Mesenchymal stem cell (in vitro differentiated cells and primary cell): ENCODE measurements at regions not wholly inside any gene's neighbourhood (a gene's known extent, or its start where the extent isn't known, plus 50 kb on each side); places are given as distances from the start of the nearest gene placed in this dataset.
"Not testable (repeated sequence)": the region's sequence is repeated elsewhere in the genome, so short reads cannot be mapped to it uniquely, and the experiment has no call there.

ENCODE experiments used
- DNase-seq: peaks from one replicate; pipeline ENCODE4 v3.0.0-alpha.2; 2013
- H2AFZ ChIP-seq: one replicate; pipeline ENCODE4 v1.6.1; 2013; ENCODE audit warnings: low read depth, mild to moderate bottlenecking, control low read depth, inconsistent platforms, low read length, moderate library complexity
- H2AK5ac ChIP-seq: 2 replicates; pipeline ENCODE4 v1.6.1; 2013; ENCODE audit warnings: low read length, moderate library complexity, mild to moderate bottlenecking, inconsistent platforms; ENCODE audit not compliant: severe bottlenecking
- H2BK120ac ChIP-seq: one replicate; pipeline ENCODE4 v1.6.1; 2013; ENCODE audit warnings: low read depth, mild to moderate bottlenecking, inconsistent platforms, low read length, moderate library complexity
- H2BK12ac ChIP-seq, 2 experiments: one replicate each; pipeline ENCODE4 v1.6.1; 2013; ENCODE audit warnings: inconsistent platforms in 2 of 2, low read length in 2 of 2, mild to moderate bottlenecking in 2 of 2, moderate library complexity in 2 of 2, control low read depth in 1 of 2
- H2BK15ac ChIP-seq: one replicate; pipeline ENCODE4 v1.6.1; 2013; ENCODE audit warnings: mild to moderate bottlenecking, low read depth, inconsistent platforms; ENCODE audit not compliant: poor library complexity, severe bottlenecking
- H2BK5ac ChIP-seq: 2 replicates; pipeline ENCODE4 v1.6.1; 2013; ENCODE audit warnings: low read depth, mild to moderate bottlenecking, low read length, control low read depth, inconsistent platforms; ENCODE audit not compliant: poor library complexity, severe bottlenecking
- H3K14ac ChIP-seq, 2 experiments: one replicate each; pipeline ENCODE4 v1.6.1; 2013; ENCODE audit warnings: inconsistent platforms in 2 of 2, low read length in 2 of 2, control low read depth in 1 of 2, mild to moderate bottlenecking in 1 of 2, moderate library complexity in 1 of 2
- H3K18ac ChIP-seq, 2 experiments: one replicate each; pipeline ENCODE4 v1.6.1; 2013; ENCODE audit warnings: inconsistent platforms in 2 of 2, low read length in 2 of 2, control low read depth in 1 of 2, low read depth in 1 of 2, mild to moderate bottlenecking in 1 of 2
- H3K23ac ChIP-seq, 2 experiments: one replicate each; pipeline ENCODE4 v1.6.1; 2013; ENCODE audit warnings: inconsistent platforms in 2 of 2, low read length in 2 of 2, mild to moderate bottlenecking in 2 of 2, moderate library complexity in 2 of 2, control low read depth in 1 of 2
- H3K27ac ChIP-seq: 2 replicates; pipeline ENCODE4 v1.5.1; 2013; ENCODE audit warnings: mild to moderate bottlenecking, moderate library complexity, low read length, control low read depth, inconsistent platforms; ENCODE audit not compliant: poor library complexity, severe bottlenecking
- H3K27me3 ChIP-seq, 2 experiments: 2 replicates each; pipeline versions ENCODE4 v1.6.1 to v1.7.0; 2013; ENCODE audit warnings: low read length in 2 of 2, mild to moderate bottlenecking in 2 of 2, moderate library complexity in 2 of 2, control low read depth in 1 of 2, inconsistent platforms in 1 of 2; ENCODE audit not compliant: control insufficient read depth in 1 of 2, insufficient read depth in 1 of 2
- H3K36me3 ChIP-seq, 2 experiments: 2 replicates each; pipeline versions ENCODE4 v1.6.1 to v1.7.0; 2013; ENCODE audit warnings: low read length in 2 of 2, control low read depth in 1 of 2, inconsistent platforms in 1 of 2, low read depth in 1 of 2, mild to moderate bottlenecking in 1 of 2; ENCODE audit not compliant: insufficient read depth in 2 of 2, control insufficient read depth in 1 of 2
- H3K4ac ChIP-seq, 2 experiments: one replicate each; pipeline ENCODE4 v1.6.1; 2013; ENCODE audit warnings: inconsistent platforms in 2 of 2, low read length in 2 of 2, mild to moderate bottlenecking in 2 of 2, moderate library complexity in 2 of 2, control low read depth in 1 of 2, low read depth in 1 of 2
- H3K4me1 ChIP-seq: 2 replicates; pipeline ENCODE4 v1.6.1; 2013; ENCODE audit warnings: low read depth, low read length, control low read depth; ENCODE audit not compliant: control insufficient read depth, insufficient read depth
- H3K4me2 ChIP-seq: 2 replicates; pipeline ENCODE4 v1.6.1; 2013; ENCODE audit warnings: low read length, mild to moderate bottlenecking, inconsistent platforms; ENCODE audit not compliant: poor library complexity, severe bottlenecking
- H3K4me3 ChIP-seq, 2 experiments: 2 replicates each; pipeline versions ENCODE4 v1.5.1 to v1.7.0; 2013; ENCODE audit warnings: low read length in 2 of 2, mild to moderate bottlenecking in 2 of 2, control low read depth in 1 of 2, low read depth in 1 of 2; ENCODE audit not compliant: insufficient read depth in 1 of 2
- H3K79me1 ChIP-seq: replicated peaks from 2 replicates; pipeline ENCODE4 v1.6.1; 2013; ENCODE audit warnings: mild to moderate bottlenecking, control low read depth, low read length, inconsistent platforms; ENCODE audit not compliant: poor library complexity, severe bottlenecking
- H3K9ac ChIP-seq: 2 replicates; pipeline ENCODE4 v1.7.0; 2013; ENCODE audit warnings: mild to moderate bottlenecking, low read length, moderate library complexity
- H3K9me3 ChIP-seq: 2 replicates; pipeline ENCODE4 v1.7.0; 2013; ENCODE audit warnings: mild to moderate bottlenecking, low read length; ENCODE audit not compliant: control insufficient read depth
- H4K8ac ChIP-seq: one replicate; pipeline ENCODE4 v1.6.1; 2013; ENCODE audit warnings: inconsistent platforms, mild to moderate bottlenecking, low read length, moderate library complexity
- H4K91ac ChIP-seq: one replicate; pipeline ENCODE4 v1.6.1; 2013; ENCODE audit warnings: mild to moderate bottlenecking, low read length, inconsistent platforms
- WGBS: methylation state at CpG from one replicate; pipeline ENCODE4 v1.1.7; 2013; ENCODE audit warnings: mixed read lengths; 5-methylcytosine and 5-hydroxymethylcytosine counted together

- no peaks in the 10 kb centered on the region for H3K79me1 ChIP-seq
- DNase-seq, result no peak
- H3K27me3 ChIP-seq, result no peaks in the 10 kb centered on the region
- H2BK12ac ChIP-seq, result no peak overlapping the region
- H2BK120ac ChIP-seq, result no peak overlapping the region
- no peak overlapping the region for H4K91ac ChIP-seq
- H3K9ac ChIP-seq, result no peak overlapping the region
- H3K36me3 ChIP-seq, result no peaks in the 10 kb centered on the region
- peak overlapping the region; percentile 37 for H2AFZ ChIP-seq
- H2BK15ac ChIP-seq, result no peak overlapping the region
- no peak overlapping the region for H3K18ac ChIP-seq
- no peak overlapping the region for H3K27ac ChIP-seq
- H3K4me1 ChIP-seq, result no peaks in the 10 kb centered on the region
- no peak overlapping the region for H2AK5ac ChIP-seq
- 80% methylated on average over 3 of the region's 4 CpGs for WGBS
- H4K8ac ChIP-seq, result no peak overlapping the region
- H3K4me3 ChIP-seq, result no peak overlapping the region
- no peak overlapping the region for H3K4me2 ChIP-seq
- H3K9me3 ChIP-seq, result no peaks in the 10 kb centered on the region
- no peak overlapping the region for H2BK5ac ChIP-seq
- H3K14ac ChIP-seq, result no peak overlapping the region
- no peak overlapping the region for H3K4ac ChIP-seq
- no peak overlapping the region for H3K23ac ChIP-seq
Measured at GRCh38 chr18:59792353-59792752, 95.1 kb upstream of the CCBE1 start.

- not testable (repeated sequence) for H3K36me3 ChIP-seq, H3K4me3 ChIP-seq, H3K9ac ChIP-seq, H2AFZ ChIP-seq, H3K4me1 ChIP-seq, DNase-seq, H3K27ac ChIP-seq, H3K79me1 ChIP-seq, H2BK12ac ChIP-seq, H2BK120ac ChIP-seq, H3K9me3 ChIP-seq, H3K23ac ChIP-seq, H4K91ac ChIP-seq, H3K4ac ChIP-seq, H2BK15ac ChIP-seq, H3K14ac ChIP-seq, H4K8ac ChIP-seq, H3K18ac ChIP-seq, H3K27me3 ChIP-seq, H2AK5ac ChIP-seq, H3K4me2 ChIP-seq, H2BK5ac ChIP-seq
- 99% methylated on average over 16 of the region's 36 CpGs for WGBS
Measured at GRCh38 chr18:59790346-59790936, 93.2 kb upstream of the CCBE1 start.

GRCh38 chr18:59788791-59789106, 91.5 kb upstream of the CCBE1 start:
- Histone ChIP-seq H4K8ac (no peak overlapping the region), H3K23ac (no peak overlapping the region), H3K4me2 (no peak overlapping the region), H3K14ac (no peak overlapping the region), H2BK5ac (no peak overlapping the region), H3K27me3 (no peaks in the 10 kb centered on the region), H3K79me1 (no peaks in the 10 kb centered on the region), H2BK15ac (no peak overlapping the region), H4K91ac (no peak overlapping the region), H2AK5ac (no peak overlapping the region), H3K27ac (no peak overlapping the region), H3K9me3 (no peaks in the 10 kb centered on the region), H2BK120ac (no peak overlapping the region), H3K4me1 (no peaks in the 10 kb centered on the region), H2AFZ (no peak overlapping the region), H3K36me3 (no peaks in the 10 kb centered on the region), H3K9ac (peak overlapping the region; percentile 92), H3K18ac (no peak overlapping the region), H2BK12ac (no peak overlapping the region), H3K4me3 (peak overlapping the region in 1 of 2 experiments; percentile 71), H3K4ac (no peak overlapping the region)
- no peak for DNase-seq
- 80% methylated on average over 2 of the region's 2 CpGs for WGBS

- Histone ChIP-seq H4K91ac (no peak overlapping the region), H2BK12ac (no peak overlapping the region), H4K8ac (no peak overlapping the region), H3K23ac (no peak overlapping the region), H3K27ac (no peak overlapping the region), H2BK15ac (no peak overlapping the region), H3K4ac (no peak overlapping the region), H3K18ac (no peak overlapping the region), H3K9ac (peak overlapping the region; percentile 92), H3K9me3 (no peaks in the 10 kb centered on the region), H3K14ac (no peak overlapping the region), H3K4me3 (peak overlapping the region in 1 of 2 experiments; percentile 71), H3K4me2 (no peak overlapping the region), H3K36me3 (no peaks in the 10 kb centered on the region), H3K79me1 (no peaks in the 10 kb centered on the region), H2BK120ac (no peak overlapping the region), H2AK5ac (no peak overlapping the region), H3K4me1 (no peaks in the 10 kb centered on the region), H2AFZ (no peak overlapping the region), H3K27me3 (no peaks in the 10 kb centered on the region), H2BK5ac (no peak overlapping the region)
- DNase-seq, result peak; percentile 43
- WGBS, result 46% methylated on average over 13 of the region's 13 CpGs
Measured at GRCh38 chr18:59787998-59788790, 91.0 kb upstream of the CCBE1 start.
